ENCODE measurements at regions not wholly inside any gene's neighbourhood (a gene's known extent, or its start where the extent isn't known, plus 50 kb on each side); places are given as distances from the start of the nearest gene placed in this dataset.

GRCh38 chr5:106876298-106876622 is 794.5 kb downstream of the EFNA5 start:
- no peak overlapping the region for H3K27ac ChIP-seq
- H3K36me3 ChIP-seq: no peaks in the 10 kb centered on the region
- DNase-seq (ENCODE audit: low spot score): no peak
- H3K4me3 ChIP-seq: no peak overlapping the region
- H3K4me1 ChIP-seq: no peaks in the 10 kb centered on the region
- no peaks in the 10 kb centered on the region for H3K9me3 ChIP-seq
- H3K27me3 ChIP-seq: no peaks in the 10 kb centered on the region
- TF ChIP-seq, protein P1, sequence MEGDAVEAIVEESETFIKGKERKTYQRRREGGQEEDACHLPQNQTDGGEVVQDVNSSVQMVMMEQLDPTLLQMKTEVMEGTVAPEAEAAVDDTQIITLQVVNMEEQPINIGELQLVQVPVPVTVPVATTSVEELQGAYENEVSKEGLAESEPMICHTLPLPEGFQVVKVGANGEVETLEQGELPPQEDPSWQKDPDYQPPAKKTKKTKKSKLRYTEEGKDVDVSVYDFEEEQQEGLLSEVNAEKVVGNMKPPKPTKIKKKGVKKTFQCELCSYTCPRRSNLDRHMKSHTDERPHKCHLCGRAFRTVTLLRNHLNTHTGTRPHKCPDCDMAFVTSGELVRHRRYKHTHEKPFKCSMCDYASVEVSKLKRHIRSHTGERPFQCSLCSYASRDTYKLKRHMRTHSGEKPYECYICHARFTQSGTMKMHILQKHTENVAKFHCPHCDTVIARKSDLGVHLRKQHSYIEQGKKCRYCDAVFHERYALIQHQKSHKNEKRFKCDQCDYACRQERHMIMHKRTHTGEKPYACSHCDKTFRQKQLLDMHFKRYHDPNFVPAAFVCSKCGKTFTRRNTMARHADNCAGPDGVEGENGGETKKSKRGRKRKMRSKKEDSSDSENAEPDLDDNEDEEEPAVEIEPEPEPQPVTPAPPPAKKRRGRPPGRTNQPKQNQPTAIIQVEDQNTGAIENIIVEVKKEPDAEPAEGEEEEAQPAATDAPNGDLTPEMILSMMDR (IDR thresholded peaks at IDR 0.05): no peak

DNA sequence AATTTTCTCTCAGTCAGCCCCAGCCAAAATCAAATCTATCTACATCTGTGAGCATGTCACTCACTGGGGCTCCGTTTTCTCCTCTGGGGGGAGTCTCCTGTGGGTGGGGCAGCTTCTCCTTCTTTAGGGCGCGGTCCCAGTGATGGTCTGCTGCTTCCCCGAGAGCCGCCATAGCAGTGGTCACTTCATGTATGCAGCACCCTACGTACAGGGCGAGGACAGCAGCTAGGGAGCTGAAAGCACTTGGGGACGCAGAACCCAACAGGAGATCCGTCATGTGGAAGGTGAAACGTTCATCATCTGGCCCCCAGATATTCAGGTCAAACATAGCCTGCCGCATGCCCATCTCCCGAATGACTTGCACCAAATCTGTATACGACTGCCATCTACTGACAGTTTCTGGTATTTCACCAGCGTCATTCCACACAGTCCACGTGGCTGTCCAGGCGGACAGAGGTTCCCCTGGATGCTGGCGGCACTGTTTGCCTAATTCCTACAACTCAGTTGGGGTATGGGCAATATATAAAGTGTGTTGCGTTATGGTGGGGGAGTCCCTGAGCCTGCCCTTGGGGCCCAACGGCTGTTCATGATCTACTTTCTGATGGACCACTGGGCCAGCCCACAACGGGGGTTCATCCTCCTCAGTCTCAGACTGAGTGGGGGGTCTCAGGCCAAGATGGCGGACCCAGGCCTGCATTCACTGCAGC is 795.0 kb downstream of the EFNA5 start:
- H3K27ac ChIP-seq: no peak overlapping the region
- H3K4me1 ChIP-seq: no peaks in the 10 kb centered on the region
- H3K36me3 ChIP-seq: no peaks in the 10 kb centered on the region
- no peak overlapping the region for H3K4me3 ChIP-seq
- H3K9me3 ChIP-seq: no peaks in the 10 kb centered on the region
- TF ChIP-seq, protein P1 (IDR thresholded peaks at IDR 0.05): peak; percentile 28 to 65
- no peaks in the 10 kb centered on the region for H3K27me3 ChIP-seq
- no peak for DNase-seq (ENCODE audit: low spot score)

DNA sequence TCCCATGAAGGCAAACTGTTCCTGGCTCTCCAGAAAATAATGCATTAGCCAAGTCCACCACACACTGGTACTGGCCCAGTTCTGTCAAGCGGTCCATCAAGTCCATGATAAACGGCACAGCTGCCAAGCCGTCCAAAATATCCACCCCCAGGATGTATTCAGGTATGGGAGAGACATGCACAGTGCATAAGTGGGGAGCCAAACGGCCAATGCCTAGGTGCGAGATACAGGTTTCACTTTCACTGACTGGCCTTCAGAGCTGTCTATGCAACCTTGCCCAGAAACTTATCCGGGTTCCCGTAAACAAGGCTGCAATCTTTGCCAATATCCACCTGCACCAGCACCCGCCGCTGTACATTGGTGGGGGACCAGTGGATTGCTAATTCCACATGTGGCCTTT is 795.8 kb downstream of the EFNA5 start:
- H3K4me3 ChIP-seq: no peak overlapping the region
- no peak overlapping the region for H3K27ac ChIP-seq
- no peaks in the 10 kb centered on the region for H3K36me3 ChIP-seq
- DNase-seq (ENCODE audit: low spot score): no peak
- no peaks in the 10 kb centered on the region for H3K27me3 ChIP-seq
- no peaks in the 10 kb centered on the region for H3K9me3 ChIP-seq
- TF ChIP-seq, protein P1 (IDR thresholded peaks at IDR 0.05): no peak
- H3K4me1 ChIP-seq: no peaks in the 10 kb centered on the region

- H3K27me3 ChIP-seq: no peaks in the 10 kb centered on the region
- H3K27ac ChIP-seq: no peak overlapping the region
- no peaks in the 10 kb centered on the region for H3K9me3 ChIP-seq
- no peaks in the 10 kb centered on the region for H3K36me3 ChIP-seq
- H3K4me1 ChIP-seq: no peaks in the 10 kb centered on the region
- TF ChIP-seq, protein P1 (IDR thresholded peaks at IDR 0.05): no peak
- DNase-seq (ENCODE audit: low spot score): no peak
- H3K4me3 ChIP-seq: no peak overlapping the region
These were observed 796.2 kb downstream of the EFNA5 start for GRCh38 chr5:106874531-106874930.

DNA sequence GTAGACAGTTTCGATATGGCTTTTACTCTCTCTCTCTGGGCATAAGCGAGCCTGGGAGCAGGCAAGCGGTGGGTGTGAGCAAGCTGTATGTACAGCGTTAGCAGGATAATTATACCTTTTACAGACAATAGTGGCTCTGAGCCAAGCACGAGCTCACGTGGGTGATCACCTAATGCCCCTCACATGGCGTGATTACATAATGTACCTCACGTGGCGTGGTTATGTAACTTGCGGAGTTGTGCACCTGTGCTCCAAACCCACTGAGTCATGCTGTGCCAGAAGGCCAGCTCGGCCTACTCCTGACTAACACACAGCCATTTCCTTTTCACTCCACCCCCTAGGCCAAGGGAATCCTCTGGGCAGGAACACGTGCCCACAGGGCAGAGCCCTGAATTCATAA is 797.2 kb downstream of the EFNA5 start:
- no peaks in the 10 kb centered on the region for H3K27me3 ChIP-seq
- TF ChIP-seq, protein P1 (IDR thresholded peaks at IDR 0.05): no peak
- no peak overlapping the region for H3K4me3 ChIP-seq
- H3K27ac ChIP-seq: no peak overlapping the region
- no peaks in the 10 kb centered on the region for H3K4me1 ChIP-seq
- H3K9me3 ChIP-seq: no peaks in the 10 kb centered on the region
- no peak for DNase-seq (ENCODE audit: low spot score)
- no peaks in the 10 kb centered on the region for H3K36me3 ChIP-seq

DNA sequence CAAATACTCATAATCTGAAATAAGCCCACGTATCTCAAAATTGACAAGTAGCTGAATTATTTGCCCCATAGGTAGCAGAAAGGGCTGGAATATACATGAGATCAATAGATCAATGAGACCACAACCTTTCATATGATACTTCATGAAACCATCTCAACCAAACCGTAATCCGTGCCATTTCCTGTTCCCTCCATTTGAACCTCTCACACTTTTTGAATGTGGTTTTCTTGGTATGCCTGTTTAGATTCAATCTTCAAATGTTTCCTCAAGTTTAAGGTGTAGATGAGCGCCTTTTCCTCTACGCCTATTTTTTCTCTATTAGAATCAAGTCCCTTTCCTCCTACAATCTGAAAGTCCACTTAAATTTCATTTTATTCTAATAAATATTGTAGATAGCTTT is 805.5 kb downstream of the EFNA5 start:
- DNase-seq (ENCODE audit: low spot score): no peak
- TF ChIP-seq, protein P1 (IDR thresholded peaks at IDR 0.05): no peak
- Histone ChIP-seq H3K4me1 (no peaks in the 10 kb centered on the region), H3K27ac (no peak overlapping the region), H3K9me3 (no peaks in the 10 kb centered on the region), H3K4me3 (no peak overlapping the region), H3K27me3 (no peaks in the 10 kb centered on the region), H3K36me3 (no peaks in the 10 kb centered on the region)
